SU-DHL-6 (cell line): ENCODE measurements at regions not wholly inside any gene's neighbourhood (a gene's known extent, or its start where the extent isn't known, plus 50 kb on each side); places are given as distances from the start of the nearest gene placed in this dataset.

Experiments
- H2AFZ ChIP-seq: fragments of 200-600 bp; sonication (generic); 2 replicates; pipeline ENCODE4 v1.6.1; 2014; ENCODE audit warnings: low read depth, mild to moderate bottlenecking, moderate library complexity, mixed read lengths, antibody characterized with exemption, low read length; ENCODE audit not compliant: severe bottlenecking
- H3F3A ChIP-seq: fragments of 200-600 bp; shearing (Covaris generic); 2 replicates; pipeline ENCODE4 v1.6.0; 2016; ENCODE audit warnings: antibody characterized with exemption, mild to moderate bottlenecking; ENCODE audit not compliant: insufficient read depth
- H3K27ac ChIP-seq: fragments of 200-600 bp; sonication (generic); 2 replicates; pipeline ENCODE4 v1.5.1; 2016; ENCODE audit warnings: low read depth, mild to moderate bottlenecking, low read length, moderate library complexity, mixed read lengths
- H3K27me3 ChIP-seq: fragments of 200-600 bp; sonication (generic), shearing (Covaris generic); 2 replicates; pipeline ENCODE4 v1.6.0; 2014; ENCODE audit warnings: mild to moderate bottlenecking, low read length
- H3K36me3 ChIP-seq: fragments of 200-600 bp; sonication (generic); 2 replicates; pipeline ENCODE4 v1.6.1; 2014; ENCODE audit warnings: mild to moderate bottlenecking, low read length, mixed read lengths
- H3K4me2 ChIP-seq: fragments of 300-600, 200-600 bp; shearing (Covaris generic), sonication (generic); 2 replicates; pipeline ENCODE4 v1.6.0; 2014; ENCODE audit warnings: low read length, low read depth, mild to moderate bottlenecking; ENCODE audit not compliant: poor library complexity, severe bottlenecking
- H3K4me3 ChIP-seq: fragments of 200-600 bp; sonication (generic); 2 replicates; pipeline ENCODE4 v1.5.1; 2014; ENCODE audit warnings: antibody characterized with exemption, low read length, mild to moderate bottlenecking, mixed read lengths; ENCODE audit not compliant: insufficient read depth, poor library complexity, severe bottlenecking
- H3K79me2 ChIP-seq: fragments of 200-600 bp; sonication (generic); 2 replicates; pipeline ENCODE4 v1.6.1; 2014; ENCODE audit warnings: mild to moderate bottlenecking, low read length, moderate library complexity; ENCODE audit not compliant: insufficient read depth
- H3K9ac ChIP-seq: fragments of 200-600 bp; sonication (generic); 2 replicates; pipeline ENCODE4 v1.7.0; 2014; ENCODE audit warnings: mild to moderate bottlenecking, low read length
- H3K9me2 ChIP-seq: fragments of 200-600 bp; sonication (generic); replicated peaks from 2 replicates; pipeline ENCODE4 v1.6.1; 2014; ENCODE audit warnings: low read length; ENCODE audit not compliant: insufficient read depth
- H3K9me3 ChIP-seq: fragments of 200-600 bp; sonication (generic); 2 replicates; pipeline ENCODE4 v1.6.1; 2014; ENCODE audit warnings: low read length, mixed read lengths; ENCODE audit not compliant: insufficient read depth
- H4K20me1 ChIP-seq: fragments of 200-600 bp; sonication (generic); 2 replicates; pipeline ENCODE4 v1.6.1; 2014; ENCODE audit warnings: low read depth, mild to moderate bottlenecking, antibody characterized with exemption, low read length, moderate library complexity, mixed read lengths
- CTCF ChIP-seq: fragments of 200-600 bp; sonication (generic); IDR thresholded peaks from one replicate; pipeline ENCODE4 v1.5.1; 2017; ENCODE audit warnings: antibody characterized with exemption, mild to moderate bottlenecking, low read length, moderate library complexity; ENCODE audit not compliant: insufficient read depth, poor library complexity, severe bottlenecking
- EZH2phosphoT487 ChIP-seq: fragments of 200-600 bp; sonication (generic), shearing (Covaris generic); conservative IDR thresholded peaks from 2 replicates; pipeline ENCODE4 v1.6.1; 2018; ENCODE audit warnings: mild to moderate bottlenecking, antibody characterized with exemption, low read length, moderate library complexity, mixed read lengths

- Histone ChIP-seq H3K36me3 (no peaks in the 10 kb centered on the region), H2AFZ (no peak overlapping the region), H3K27ac (no peak overlapping the region), H3K9me2 (no peaks in the 10 kb centered on the region), H3K4me3 (no peak overlapping the region), H3F3A (no peaks in the 10 kb centered on the region), H3K27me3 (no peaks in the 10 kb centered on the region), H3K9ac (no peak overlapping the region), H3K9me3 (no peaks in the 10 kb centered on the region), H3K79me2 (no peaks in the 10 kb centered on the region), H4K20me1 (no peaks in the 10 kb centered on the region), H3K4me2 (no peak overlapping the region)
- TF ChIP-seq CTCF (no peak), EZH2phosphoT487 (no peak)
Measured at GRCh38 chr7:131956864-131957263, 400.4 kb upstream of the PODXL start.

GRCh38 chr7:131955679-131956078 is 399.3 kb upstream of the PODXL start:
- TF ChIP-seq CTCF = no peak
- no peak for TF ChIP-seq EZH2phosphoT487
- no peak overlapping the region for H3K4me3 ChIP-seq
- no peak overlapping the region for H3K9ac ChIP-seq
- no peak overlapping the region for H3K4me2 ChIP-seq
- no peaks in the 10 kb centered on the region for H3K9me2 ChIP-seq
- H3K79me2 ChIP-seq = no peaks in the 10 kb centered on the region
- no peaks in the 10 kb centered on the region for H3F3A ChIP-seq
- no peak overlapping the region for H3K27ac ChIP-seq
- H4K20me1 ChIP-seq = no peaks in the 10 kb centered on the region
- no peaks in the 10 kb centered on the region for H3K36me3 ChIP-seq
- H3K27me3 ChIP-seq = no peaks in the 10 kb centered on the region
- no peaks in the 10 kb centered on the region for H3K9me3 ChIP-seq
- no peak overlapping the region for H2AFZ ChIP-seq

GRCh38 chr7:131953184-131953583 is 396.8 kb upstream of the PODXL start:
- Histone ChIP-seq H3K9ac (no peak overlapping the region), H3K4me2 (no peak overlapping the region), H3K27me3 (no peaks in the 10 kb centered on the region), H3K9me3 (no peaks in the 10 kb centered on the region), H2AFZ (no peak overlapping the region), H4K20me1 (no peaks in the 10 kb centered on the region), H3K27ac (no peak overlapping the region), H3K79me2 (no peaks in the 10 kb centered on the region), H3K9me2 (no peaks in the 10 kb centered on the region), H3K36me3 (no peaks in the 10 kb centered on the region), H3F3A (no peaks in the 10 kb centered on the region), H3K4me3 (no peak overlapping the region)
- TF ChIP-seq CTCF (no peak), EZH2phosphoT487 (no peak)
